RWPE2 (cell line): ENCODE measurements at regions not wholly inside any gene's neighbourhood (a gene's known extent, or its start where the extent isn't known, plus 50 kb on each side); places are given as distances from the start of the nearest gene placed in this dataset.

ENCODE experiments used
- ATAC-seq: fragments of 200-7000 bp; cut with Tn5 transposase; 3 replicates; pipeline ENCODE4 v1.9.1; 2021; ENCODE audit warnings: low read depth
- DNase-seq: peaks from one replicate; pipeline ENCODE4 v3.0.0-alpha.2; 2020; ENCODE audit warnings: low spot score
- H3K27ac ChIP-seq: fragments of 450-650 bp; 2 replicates; pipeline ENCODE4 v1.5.1; 2017; ENCODE audit warnings: mild to moderate bottlenecking; ENCODE audit not compliant: poor library complexity, severe bottlenecking
- H3K27me3 ChIP-seq: fragments of 250-450 bp; sonication (Bioruptor Pico); 2 replicates; pipeline ENCODE4 v1.5.1; 2021; ENCODE audit warnings: mild to moderate bottlenecking, moderate library complexity; ENCODE audit not compliant: insufficient read depth, poor library complexity, severe bottlenecking
- H3K36me3 ChIP-seq: fragments of 250-450 bp; sonication (Bioruptor Pico); 2 replicates; pipeline ENCODE4 v1.5.1; 2020; ENCODE audit warnings: low read depth, mild to moderate bottlenecking, moderate library complexity
- H3K4me1 ChIP-seq: fragments of 250-450 bp; sonication (Bioruptor Pico); 2 replicates; pipeline ENCODE4 v1.5.1; 2021; ENCODE audit warnings: mild to moderate bottlenecking, moderate library complexity; ENCODE audit not compliant: insufficient read depth, poor library complexity, severe bottlenecking
- H3K4me3 ChIP-seq: fragments of 250-450 bp; sonication (Bioruptor Pico); 2 replicates; pipeline ENCODE4 v1.5.1; 2021; ENCODE audit warnings: mild to moderate bottlenecking, moderate library complexity; ENCODE audit not compliant: severe bottlenecking
- H3K9me3 ChIP-seq: fragments of 250-450 bp; sonication (Bioruptor Pico); 2 replicates; pipeline ENCODE4 v1.5.1; 2021; ENCODE audit warnings: mild to moderate bottlenecking, moderate library complexity; ENCODE audit not compliant: severe bottlenecking
- TF ChIP-seq, protein P1 (sequence below): fragments of 450-650 bp; IDR thresholded peaks from one replicate; pipeline ENCODE4 v1.5.1; 2017; ENCODE audit warnings: mild to moderate bottlenecking, moderate library complexity; ENCODE audit not compliant: poor library complexity, severe bottlenecking

DNA sequence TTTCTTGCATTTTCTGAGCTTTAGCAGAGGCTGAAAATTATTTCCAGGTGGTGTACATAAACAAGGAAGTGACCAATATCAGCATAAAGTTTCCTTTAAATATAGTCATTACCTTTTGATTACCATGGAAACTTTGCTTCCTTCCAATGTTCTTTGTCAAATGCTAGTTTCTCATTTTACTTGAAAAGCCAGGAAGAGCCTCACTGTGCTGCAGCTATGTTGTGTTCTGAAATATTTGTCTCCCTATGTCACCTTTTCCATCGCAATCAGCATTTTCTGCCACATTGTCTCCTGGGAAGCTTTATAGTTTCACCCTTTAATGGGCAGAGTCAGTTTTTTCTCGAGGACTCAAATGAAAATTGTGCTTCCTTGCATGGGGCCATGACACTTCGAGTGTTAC, 496.0 kb downstream of the CDH8 start:
- DNase-seq (no peak), ATAC-seq (no peak)
- Histone ChIP-seq H3K36me3 (no peaks in the 10 kb centered on the region), H3K4me3 (no peak overlapping the region), H3K27ac (no peak overlapping the region), H3K9me3 (no peaks in the 10 kb centered on the region), H3K27me3 (peaks cover 8% of the 10 kb centered on the region), H3K4me1 (no peaks in the 10 kb centered on the region)
- TF ChIP-seq, protein P1, sequence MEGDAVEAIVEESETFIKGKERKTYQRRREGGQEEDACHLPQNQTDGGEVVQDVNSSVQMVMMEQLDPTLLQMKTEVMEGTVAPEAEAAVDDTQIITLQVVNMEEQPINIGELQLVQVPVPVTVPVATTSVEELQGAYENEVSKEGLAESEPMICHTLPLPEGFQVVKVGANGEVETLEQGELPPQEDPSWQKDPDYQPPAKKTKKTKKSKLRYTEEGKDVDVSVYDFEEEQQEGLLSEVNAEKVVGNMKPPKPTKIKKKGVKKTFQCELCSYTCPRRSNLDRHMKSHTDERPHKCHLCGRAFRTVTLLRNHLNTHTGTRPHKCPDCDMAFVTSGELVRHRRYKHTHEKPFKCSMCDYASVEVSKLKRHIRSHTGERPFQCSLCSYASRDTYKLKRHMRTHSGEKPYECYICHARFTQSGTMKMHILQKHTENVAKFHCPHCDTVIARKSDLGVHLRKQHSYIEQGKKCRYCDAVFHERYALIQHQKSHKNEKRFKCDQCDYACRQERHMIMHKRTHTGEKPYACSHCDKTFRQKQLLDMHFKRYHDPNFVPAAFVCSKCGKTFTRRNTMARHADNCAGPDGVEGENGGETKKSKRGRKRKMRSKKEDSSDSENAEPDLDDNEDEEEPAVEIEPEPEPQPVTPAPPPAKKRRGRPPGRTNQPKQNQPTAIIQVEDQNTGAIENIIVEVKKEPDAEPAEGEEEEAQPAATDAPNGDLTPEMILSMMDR: no peak

- ATAC-seq (no peak), DNase-seq (no peak)
- Histone ChIP-seq H3K36me3 (no peaks in the 10 kb centered on the region), H3K4me3 (no peak overlapping the region), H3K27me3 (no peaks in the 10 kb centered on the region), H3K4me1 (no peaks in the 10 kb centered on the region), H3K27ac (no peak overlapping the region), H3K9me3 (no peaks in the 10 kb centered on the region)
- TF ChIP-seq, protein P1: no peak
Observed at GRCh38 chr16:61530697-61531096, 505.5 kb downstream of the CDH8 start.

DNA sequence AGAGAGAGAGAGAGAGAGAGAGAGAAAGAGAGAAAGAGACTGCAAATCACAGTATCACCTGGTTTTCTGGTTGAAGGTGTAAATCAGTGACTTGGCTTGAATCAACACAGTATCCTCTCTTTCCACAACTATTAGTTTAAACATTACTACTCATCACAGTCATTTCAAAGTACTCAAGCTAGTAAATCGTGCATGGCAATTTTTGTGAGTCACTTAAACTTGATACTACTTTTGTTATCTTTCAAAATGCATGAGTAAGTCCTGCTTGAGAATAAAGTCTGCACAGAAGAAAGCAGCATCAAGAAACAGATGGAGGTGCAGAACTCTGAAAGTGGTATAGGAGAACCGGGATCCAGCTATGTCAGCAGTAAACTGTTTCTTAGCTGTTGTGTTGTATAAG, 535.4 kb downstream of the CDH8 start:
- no peaks in the 10 kb centered on the region for H3K9me3 ChIP-seq
- H3K36me3 ChIP-seq: no peaks in the 10 kb centered on the region
- DNase-seq: no peak
- H3K4me1 ChIP-seq: no peaks in the 10 kb centered on the region
- TF ChIP-seq, protein P1: no peak
- peaks cover 3% of the 10 kb centered on the region for H3K27me3 ChIP-seq
- no peak overlapping the region for H3K27ac ChIP-seq
- no peak for ATAC-seq
- no peak overlapping the region for H3K4me3 ChIP-seq

GRCh38 chr16:61480250-61480649, 556.0 kb downstream of the CDH8 start:
- Histone ChIP-seq H3K4me1 (peaks cover 3% of the 10 kb centered on the region), H3K9me3 (no peaks in the 10 kb centered on the region), H3K27ac (no peak overlapping the region), H3K36me3 (no peaks in the 10 kb centered on the region), H3K27me3 (peaks cover 3% of the 10 kb centered on the region), H3K4me3 (no peak overlapping the region)
- DNase-seq (no peak), ATAC-seq (no peak)
- TF ChIP-seq, protein P1: no peak

DNA sequence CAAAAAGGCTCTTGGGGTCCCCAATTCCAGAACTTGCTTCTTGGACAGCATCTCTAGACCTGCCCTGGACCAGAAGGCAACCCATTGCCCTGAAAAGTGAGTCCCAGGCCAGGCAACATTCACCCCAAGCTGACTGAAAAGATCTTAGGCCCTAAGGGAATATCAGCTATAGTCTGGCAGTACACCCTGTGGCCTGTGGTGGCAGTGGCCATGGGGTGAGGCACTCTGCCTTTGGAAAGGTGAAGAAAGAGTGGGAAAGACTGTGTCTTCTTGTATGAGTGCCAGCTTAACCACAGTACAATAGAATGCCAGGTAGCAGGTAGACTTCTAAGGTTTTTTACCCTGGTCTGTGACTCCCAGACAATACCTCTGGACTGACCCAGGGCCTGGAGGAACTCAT, 564.5 kb downstream of the CDH8 start:
- no peak overlapping the region for H3K27ac ChIP-seq
- TF ChIP-seq, protein P1: no peak
- no peaks in the 10 kb centered on the region for H3K36me3 ChIP-seq
- H3K4me3 ChIP-seq: no peak overlapping the region
- no peaks in the 10 kb centered on the region for H3K9me3 ChIP-seq
- DNase-seq (no peak), ATAC-seq (no peak)
- no peaks in the 10 kb centered on the region for H3K27me3 ChIP-seq
- no peaks in the 10 kb centered on the region for H3K4me1 ChIP-seq
